ENCODE measurements at regions not wholly inside any gene's neighbourhood (a gene's known extent, or its start where the extent isn't known, plus 50 kb on each side); places are given as distances from the start of the nearest gene placed in this dataset.
"Not testable (repeated sequence)": the region's sequence is repeated elsewhere in the genome, so short reads cannot be mapped to it uniquely, and the experiment has no call there.

DNA sequence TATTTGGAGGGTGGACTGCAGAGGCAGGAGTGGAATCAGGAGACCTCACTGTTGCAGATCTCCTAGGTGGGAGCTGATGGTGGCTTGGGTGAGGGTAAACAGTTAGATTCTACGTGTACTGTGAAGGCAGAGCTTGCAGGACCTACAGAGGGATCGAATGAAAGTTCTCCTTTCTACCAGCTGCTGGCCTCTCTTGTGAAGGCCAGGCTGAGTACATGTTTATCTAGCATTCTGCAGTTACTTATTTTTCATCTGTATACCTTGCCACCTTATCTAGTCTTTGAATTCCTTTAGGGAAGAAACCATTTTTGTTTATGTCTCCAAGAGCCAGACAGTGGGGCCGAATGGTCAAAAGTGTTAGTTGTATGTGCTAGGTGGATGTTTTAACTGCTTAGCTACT lies 57.6 kb downstream of the PTTG1 start:
- no peak for DNase-seq (ENCODE audit: low spot score)

DNA sequence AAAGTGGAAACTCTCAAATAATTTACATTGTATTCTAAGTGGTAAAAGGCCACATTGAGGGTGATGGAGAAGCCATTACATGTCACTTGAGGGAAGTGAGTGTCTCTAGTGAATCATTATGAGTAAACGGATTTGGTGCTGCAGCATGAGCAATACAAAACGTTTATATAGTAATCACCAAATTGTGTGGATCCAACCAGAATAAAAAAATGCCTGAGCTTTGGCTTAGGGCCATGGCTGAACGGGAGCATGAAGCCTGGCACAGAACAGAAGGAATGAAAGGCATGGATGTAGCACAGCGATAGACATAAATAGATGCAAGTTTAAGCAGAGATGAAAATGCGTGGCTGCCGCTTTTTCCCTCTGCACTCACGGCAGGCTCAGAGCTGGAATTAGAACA lies 58.3 kb downstream of the PTTG1 start:
- no peak for DNase-seq (ENCODE audit: low spot score)

DNA sequence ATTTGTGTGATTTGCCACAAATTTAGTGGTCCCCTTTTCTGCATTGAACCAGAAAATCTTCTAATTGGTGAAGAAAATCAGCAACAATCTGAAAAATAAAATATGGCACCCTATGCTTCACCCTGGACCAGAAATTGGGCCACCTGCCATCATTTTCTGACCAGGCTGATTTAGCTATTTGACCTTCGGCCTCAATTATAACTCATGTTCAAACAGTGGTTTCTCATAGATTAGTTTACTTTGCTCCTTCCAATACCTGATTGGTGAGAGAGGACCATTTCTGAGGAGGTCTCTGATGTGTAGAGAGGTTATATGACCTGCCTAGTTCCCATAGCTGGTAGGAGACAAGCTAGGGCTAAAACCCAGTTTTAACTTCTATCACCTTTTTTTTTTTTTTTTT lies 59.0 kb downstream of the PTTG1 start:
- no peak for DNase-seq (ENCODE audit: low spot score)

DNA sequence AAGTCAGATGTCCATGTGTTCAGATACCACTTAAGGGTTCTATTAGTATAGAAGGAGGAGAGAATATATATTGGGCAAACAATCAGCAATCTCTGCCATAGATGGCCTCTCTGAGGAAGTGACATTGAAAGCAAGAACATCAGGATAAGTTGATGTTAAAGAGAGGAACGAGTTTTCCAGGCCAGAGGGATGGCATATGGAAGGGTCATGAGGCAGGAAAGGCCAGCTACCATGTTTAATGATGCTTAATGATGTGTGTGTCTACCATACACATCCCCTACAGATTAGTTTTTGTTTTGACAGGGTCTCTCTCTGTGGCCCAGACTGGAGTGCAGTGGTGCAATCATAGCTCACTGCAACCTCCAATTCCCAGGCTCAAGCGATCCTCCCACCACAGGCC lies 63.0 kb downstream of the PTTG1 start:
- DNase-seq (ENCODE audit: low spot score): no peak

DNA sequence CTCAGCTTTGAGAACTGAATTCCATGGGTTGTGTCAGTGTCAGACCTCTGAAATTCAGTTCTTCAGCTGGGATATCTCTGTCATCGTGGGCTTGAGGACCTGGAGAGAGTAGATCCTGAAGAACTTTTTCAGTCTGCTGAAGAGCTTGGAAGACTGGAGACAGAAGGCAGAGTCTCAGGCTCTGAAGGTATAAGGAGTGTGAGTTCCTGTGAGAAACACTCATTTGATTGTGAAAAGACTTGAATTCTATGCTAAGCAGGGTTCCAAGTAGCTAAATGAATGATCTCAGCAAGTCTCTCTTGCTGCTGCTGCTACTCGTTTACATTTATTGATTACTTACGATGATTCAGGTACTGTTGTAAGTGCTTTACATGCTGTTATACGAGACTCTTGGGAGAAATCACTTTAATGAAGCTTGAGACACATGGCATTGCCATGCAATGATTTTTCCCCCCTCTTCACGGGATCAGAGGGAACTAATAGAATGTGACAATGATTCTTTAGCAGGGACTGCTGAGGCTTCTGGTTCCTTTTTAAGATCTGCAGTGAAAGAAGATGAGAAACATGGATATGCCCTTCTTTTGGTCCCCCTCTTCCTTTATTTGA lies 63.8 kb downstream of the PTTG1 start:
- DNase-seq (ENCODE audit: low spot score): no peak

DNA sequence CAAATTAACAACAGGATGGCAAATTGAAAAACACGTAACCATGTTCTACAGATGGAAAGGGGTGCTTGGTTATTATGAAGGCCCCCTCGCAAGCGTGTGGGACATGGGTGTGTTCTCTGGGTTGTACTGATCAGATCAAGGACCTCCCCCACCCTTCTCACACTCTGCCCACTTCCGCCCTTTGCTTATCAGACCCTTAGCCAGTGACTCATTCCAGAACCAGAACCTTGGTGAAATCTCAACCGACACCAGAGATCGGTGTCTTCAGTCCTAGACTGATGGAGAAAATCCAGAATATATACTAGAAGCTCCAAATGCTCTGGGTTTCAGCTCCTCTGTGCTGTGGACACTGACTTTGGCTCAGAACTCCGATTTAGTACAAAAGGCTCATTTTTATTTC lies 64.9 kb downstream of the PTTG1 start:
- DNase-seq (ENCODE audit: low spot score): no peak

DNA sequence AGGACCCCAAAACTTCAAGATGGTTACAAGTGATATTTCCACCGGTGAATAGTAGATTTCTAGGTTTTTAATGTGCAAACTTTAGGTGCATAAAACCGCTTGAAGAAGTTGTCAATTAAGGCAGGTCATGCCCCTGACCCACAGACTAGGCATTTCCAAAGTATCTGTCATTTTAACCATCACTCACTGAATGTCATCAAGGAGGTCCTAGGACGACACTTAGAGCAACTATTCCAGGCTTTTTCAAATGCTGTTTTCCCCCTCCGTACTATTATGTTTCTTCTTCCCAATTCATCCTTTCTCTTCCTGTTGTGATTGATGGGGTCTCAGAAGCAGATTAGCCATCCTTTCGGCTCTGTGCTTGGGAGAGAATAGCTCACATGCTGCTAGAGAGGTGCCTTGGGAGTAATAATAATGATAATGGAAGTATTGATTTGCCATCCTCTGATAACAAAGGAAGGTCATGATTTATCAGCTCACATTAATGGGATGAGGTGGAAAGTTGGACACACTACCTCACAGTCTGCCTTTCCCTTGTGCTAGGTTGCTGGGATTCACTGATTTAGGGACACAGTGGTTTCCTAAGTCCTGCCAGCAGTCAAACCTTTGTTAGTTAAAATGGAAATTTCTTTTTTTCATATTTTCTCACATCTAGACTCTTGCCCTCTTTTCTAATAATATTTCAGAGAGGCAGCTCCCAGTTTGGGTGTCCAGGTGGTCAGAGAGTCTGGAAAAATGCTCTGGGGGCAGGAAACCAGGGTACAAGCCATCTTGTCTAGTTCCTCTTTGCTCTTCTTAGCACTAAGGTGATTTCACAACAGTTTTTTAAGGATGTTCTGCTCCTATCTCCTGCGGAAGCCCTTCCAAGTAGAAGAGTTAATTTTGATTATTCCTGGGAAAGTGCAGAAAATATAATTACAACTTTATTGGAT lies 67.0 kb downstream of the PTTG1 start:
- DNase-seq (ENCODE audit: low spot score): no peak

DNA sequence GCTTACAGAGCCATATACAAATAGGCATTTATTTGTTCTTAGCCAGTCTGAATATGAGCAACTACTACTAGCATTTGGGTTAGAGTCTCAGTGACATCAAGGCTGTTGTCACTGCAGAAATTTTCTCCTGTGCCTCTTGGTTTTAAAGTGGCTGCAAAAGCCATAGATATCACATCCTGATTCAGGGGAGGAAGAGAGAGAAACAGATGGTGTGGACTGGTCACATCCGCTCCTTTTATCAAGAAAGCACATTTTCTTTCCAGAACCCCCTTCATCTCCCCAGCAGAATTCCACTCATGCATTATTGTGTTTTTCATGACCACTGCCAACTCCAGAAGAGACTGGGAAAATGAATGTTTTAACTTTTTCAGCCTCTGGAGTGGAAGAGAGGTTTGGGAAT lies 69.8 kb downstream of the PTTG1 start:
- DNase-seq (ENCODE audit: low spot score): no peak

DNA sequence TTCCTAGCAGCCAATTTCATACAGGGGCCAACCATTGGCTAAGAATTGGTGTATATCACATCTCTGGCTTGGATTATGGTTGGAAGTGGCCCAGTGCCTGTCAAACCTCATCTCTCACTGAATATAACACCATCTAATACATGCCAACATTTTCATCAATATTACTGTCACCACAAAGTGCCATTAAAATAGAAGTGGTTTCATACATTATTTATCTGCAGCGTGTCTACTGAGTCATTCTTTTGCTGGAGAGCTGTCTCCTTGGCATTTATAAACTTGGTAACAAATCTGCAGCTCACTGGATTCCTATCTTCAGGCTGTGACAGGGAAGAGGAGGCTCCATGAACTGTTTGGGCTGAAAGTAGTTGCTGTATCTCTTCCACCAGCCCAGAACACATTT lies 70.9 kb downstream of the PTTG1 start:
- DNase-seq (ENCODE audit: low spot score): no peak

DNA sequence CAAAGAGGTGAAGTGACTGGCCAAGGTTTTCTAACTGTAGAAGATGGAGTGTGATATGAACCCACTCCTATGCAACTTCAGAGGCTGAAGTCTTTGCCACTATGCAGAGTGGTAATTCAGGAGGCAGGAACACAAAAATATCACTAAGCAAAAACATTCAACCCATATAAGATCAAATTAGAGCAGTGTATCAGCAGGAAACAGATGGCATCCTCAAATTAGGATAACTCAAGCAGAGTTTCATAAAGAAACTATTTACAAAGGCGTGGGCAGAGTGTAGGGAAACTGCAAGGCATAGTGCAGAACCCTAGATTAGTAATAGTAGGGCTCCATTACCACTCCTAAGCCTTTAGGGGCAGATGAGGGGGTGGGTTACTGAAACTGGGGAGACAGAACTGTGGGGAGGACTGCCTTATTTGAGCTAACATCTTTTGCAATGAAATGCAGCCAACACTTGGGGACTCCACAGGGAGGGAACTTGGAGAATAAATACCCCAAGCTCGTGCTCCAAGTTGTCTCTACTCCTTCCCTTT lies 72.2 kb downstream of the PTTG1 start:
- DNase-seq (ENCODE audit: low spot score): no peak

DNA sequence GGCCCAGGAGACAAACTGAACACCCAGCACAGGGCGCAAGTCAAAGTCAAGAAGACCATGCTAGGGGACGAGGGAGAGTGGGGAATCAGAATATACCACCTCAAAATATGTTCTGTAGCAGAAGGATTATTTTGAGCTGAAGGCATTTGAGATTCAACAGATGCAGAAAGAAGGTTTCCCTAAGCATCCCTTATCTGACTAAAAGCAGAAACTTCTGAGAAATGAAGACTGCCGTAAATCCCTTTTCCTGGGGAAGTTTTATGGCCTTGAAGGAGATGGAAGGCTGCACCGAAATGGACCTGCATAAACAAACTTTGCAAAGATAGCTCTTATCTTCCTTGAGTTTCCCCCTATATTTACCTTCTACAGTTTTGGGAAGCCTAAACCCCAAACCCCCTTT lies 72.8 kb downstream of the PTTG1 start:
- DNase-seq (ENCODE audit: low spot score): no peak

DNA sequence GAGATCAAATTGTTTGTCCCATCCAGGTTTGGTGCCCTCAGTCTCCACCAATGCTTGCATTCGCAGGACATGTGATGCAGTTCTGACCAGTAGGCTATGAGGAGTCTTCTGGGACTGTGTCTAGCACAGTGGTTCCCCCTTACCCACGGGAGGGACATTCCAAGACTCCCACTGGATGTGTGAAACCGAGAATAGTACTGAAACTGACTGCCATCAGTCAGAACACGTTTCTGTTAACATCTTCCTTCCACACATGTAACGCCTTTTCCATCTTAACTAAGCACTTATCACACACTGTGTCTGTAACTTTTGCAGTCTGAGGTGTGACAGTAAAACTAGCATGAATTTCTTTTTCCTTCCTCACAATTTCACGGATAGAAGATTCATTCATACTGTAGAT lies 74.7 kb downstream of the PTTG1 start:
- DNase-seq (ENCODE audit: low spot score): no peak

DNA sequence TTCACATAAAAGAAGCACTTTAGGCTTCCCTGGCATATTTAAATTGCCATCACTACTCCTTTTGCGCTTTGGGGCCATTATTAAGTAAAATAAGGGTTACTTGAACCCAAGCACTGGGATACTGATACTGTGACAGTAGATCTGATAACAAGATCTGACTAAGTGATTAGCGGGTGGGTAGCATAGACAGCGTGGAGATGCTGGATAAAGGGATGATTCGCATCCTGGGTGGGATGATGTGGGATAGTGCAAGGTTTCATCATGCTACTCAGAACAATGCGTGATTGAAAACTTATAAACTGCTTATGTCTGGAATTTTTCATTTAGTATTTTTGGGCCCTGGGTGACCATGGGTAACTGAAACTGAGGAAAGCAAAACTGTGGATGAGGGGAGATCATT lies 75.1 kb downstream of the PTTG1 start:
- DNase-seq (ENCODE audit: low spot score): no peak

DNA sequence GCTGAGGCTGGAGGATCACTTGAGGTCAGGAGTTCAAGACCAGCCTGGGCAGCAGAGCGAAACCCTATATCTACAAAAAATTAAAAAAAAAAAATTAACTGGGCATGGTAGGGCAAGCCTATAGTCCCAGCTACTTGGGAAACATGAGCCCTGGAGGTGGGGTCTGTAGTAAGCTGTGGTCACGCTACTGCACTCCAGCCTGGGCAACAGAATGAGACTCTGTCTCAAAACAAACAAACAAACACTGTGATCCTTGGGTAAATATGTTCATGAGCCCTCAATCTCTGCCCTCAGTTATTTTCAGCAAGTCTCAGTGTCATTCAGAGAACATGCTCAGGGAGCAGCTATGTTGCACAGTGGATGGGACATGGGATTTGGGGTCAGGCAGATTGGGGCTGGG lies 76.2 kb downstream of the PTTG1 start:
- no peak for DNase-seq (ENCODE audit: low spot score)

DNA sequence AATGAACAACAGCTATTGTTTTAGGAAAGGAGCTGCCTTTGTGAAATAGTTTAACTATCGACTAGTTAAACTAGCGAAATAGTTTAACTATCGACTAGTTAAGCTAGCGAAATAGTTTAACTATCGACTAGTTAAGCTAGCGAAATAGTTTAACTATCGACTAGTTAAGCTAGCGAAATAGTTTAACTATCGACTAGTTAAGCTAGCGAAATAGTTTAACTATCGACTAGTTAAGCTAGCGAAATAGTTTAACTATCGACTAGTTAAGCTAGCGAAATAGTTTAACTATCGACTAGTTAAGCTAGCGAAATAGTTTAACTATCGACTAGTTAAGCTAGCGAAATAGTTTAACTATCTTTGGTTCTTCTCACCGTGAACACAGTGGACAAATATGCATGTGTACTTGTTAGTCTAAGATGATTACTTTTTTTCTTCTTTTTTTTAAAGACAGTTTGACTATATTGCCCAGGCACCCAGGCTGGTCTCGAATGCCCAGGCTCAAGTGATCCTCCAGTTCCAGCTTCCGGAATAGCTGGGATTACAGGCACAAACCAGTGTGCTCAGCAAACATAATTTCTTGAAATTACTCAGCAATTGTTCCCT lies 76.9 kb downstream of the PTTG1 start:
- DNase-seq (ENCODE audit: low spot score): not testable (repeated sequence)

DNA sequence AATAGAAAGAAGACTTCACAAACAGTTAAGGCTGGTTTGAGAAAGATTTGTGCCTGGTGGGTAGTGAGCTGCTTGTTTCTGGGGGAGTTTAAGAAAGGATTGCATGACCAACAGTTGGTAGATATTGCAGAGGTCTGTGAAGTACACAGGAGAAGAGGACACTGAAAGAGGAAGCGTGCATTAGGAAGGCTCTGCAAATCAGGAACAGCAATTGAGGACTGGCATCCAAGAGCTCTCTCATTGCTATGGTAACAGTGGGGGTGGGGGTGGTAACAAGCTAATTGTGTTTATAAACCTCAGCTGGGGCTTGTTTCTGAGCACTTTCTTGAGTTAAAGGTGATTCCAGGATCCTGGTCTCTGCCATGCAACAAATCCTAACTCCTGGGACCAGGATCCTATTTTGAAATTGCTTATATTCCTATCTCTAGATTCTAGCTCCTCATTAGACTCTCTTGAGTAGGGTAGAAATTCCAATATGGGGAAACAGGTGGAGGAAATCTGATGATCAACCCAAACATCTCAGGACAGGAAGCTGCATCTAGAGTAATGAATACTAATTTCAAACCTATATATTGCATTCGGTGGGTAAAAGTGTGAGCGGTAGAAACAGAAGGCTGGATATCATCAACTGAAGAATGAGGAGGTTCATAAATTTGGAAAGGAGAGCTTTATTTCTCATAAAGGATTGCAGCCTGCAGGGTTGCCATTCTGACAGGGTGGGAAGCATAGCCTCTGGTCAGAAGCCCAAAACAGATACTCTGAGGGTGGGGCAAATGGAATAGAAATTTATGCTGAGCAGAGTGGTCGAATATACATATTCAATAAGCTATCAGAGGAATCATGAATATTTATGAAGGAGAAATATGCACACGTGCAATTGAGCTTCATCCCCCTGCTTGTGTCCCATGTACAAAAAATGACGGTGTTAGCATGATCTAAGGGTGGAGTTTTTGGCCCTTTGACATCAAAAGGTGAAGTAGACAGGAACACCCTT lies 79.4 kb downstream of the PTTG1 start:
- DNase-seq (ENCODE audit: low spot score): no peak

DNA sequence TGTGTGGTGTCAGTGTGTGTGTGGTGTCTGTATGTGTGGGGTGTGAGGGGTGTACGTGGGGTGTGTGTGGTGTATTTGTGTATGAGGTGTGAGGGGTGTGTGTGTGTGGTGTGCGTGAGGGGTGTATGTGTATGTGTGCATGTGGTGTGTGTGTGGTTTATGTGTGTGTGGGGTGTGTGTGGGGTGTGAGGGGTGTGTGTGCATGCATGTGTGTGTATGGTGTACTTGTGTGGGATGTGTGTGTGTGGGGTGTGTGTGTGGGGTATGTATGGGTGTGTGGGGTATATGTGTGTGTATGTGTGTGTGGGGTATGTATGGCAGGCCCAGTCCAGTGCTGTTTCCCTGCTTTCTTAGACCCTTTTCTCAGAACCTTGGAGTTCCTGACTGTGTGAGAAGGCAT lies 83.3 kb downstream of the PTTG1 start:
- no peak for DNase-seq (ENCODE audit: low spot score)

DNA sequence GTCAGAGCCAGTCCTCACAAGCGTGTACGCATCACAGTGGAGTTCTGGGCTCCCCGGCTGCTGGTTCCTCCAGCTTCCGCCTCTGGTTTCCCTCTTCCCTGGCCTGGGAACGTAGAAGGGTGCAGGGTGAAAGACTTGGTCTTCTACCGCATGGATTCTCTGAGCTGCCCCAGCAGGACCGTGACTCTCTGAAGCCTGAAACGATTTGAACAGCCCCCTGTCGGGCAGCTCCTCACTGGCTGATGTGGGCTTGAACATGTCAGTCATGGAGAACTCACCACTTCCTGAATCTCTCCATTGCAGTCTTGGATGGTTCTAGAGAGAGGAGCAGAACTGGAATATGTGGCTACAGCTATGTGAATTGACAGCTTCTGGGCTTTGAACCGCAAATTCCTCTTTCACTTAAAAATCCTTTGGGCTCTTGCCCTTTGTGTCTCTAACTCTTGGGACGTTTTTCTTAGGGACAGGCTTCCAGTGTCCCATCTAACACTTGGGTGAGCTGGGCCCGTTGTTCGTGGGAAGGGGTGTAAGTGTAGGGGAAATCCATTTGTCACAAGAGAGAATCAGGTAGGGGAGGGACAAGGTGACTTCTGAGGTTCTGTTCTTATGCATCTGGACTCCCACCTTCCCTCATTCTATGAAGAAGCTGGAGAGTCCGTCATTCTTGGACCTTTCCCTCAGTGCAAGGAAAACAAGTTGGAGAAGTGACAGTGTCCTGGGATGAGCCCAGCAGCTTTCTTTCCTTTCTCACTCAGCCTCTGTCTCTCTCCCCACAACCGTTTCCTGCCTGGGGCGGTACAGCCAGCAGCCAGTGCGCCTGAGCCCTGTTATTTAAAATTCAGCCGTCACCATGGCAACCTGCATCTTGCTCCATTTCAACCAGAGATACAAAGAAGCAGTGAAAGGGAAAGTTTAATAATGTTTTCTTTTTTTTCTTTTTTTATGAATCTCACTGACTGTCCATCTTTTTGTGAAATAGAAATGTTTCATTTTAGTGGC lies 84.7 kb downstream of the PTTG1 start:
- DNase-seq (ENCODE audit: low spot score): peak; percentile 31

DNA sequence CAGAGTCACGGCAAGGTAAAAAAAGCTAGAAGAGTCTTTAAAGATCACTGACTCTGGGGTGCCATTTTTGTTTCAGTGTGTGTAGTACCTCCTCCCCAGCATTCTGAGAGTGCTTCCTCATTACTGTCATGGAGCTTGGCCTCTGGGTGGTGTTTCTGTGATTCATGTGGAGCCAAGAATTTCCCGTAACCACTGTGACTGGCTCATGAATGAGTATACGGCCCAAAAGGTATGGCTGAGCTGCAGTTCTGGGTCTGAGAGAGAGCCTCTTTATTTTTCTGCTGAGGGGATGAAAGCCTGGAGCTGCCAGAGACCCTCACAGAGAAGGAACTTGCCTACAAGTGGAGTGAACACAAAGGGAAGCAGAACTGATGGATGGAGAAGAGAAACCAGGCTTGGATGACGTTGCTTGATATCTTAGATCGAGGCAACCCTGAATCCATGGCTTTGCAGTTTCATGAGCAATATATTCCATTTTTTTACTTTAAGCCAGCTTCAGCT lies 85.6 kb downstream of the PTTG1 start:
- DNase-seq (ENCODE audit: low spot score): no peak

DNA sequence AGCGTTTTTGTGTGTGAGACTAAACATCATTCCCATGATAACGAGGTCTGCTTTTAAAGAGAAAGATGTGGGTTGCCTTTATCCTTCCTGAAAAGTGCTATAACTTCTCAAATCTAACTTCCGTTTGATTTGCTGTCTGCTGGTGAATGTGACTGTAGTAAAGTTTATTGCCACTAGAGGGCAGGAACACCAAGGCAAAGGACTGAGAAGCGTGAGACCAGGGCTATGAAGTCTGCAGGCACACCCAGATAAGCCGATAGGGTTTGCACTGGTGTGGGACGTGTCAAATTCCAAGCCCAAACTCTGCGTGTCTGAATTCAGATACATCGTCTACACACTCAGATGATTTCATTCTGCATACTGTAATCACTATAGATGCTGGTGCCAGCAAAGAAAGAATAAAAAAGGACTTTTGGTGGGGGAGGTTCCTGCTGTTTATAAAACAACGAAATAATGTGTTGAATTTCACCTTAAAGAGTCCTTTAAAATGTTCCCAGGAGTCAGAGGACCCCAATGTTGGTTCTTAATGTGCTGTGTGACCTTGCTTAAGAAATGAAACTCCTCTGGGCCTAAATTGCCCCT lies 87.2 kb downstream of the PTTG1 start:
- peak; percentile 86 for DNase-seq (ENCODE audit: low spot score)
